Activated T-helper 1 cell treated with anti-CD3 and anti-CD28 coated beads, Interleukin-12 subunit alpha, Interleukin-12 subunit beta, Interleukin-2, Interleukin-4 antibody, amounts not matched to agents 30 ng/mL and 10 ng/mL and 1 ng/mL, durations not matched to agents 14 hours and 24 hours and 36 hours (primary cell): ENCODE measurements at regions not wholly inside any gene's neighbourhood (a gene's known extent, or its start where the extent isn't known, plus 50 kb on each side); places are given as distances from the start of the nearest gene placed in this dataset.

Experiments used
- DNase-seq: peaks from one replicate; pipeline ENCODE4 v3.0.0; 2021; ENCODE audit warnings: low spot score
- H3K27ac Mint-ChIP-seq: one replicate; pipeline ENCODE4 v1.8.0; 2021; ENCODE audit warnings: mild to moderate bottlenecking, mixed read lengths
- H3K27me3 Mint-ChIP-seq: one replicate; pipeline ENCODE4 v1.8.0; 2022; ENCODE audit warnings: mild to moderate bottlenecking, moderate library complexity, mixed read lengths; ENCODE audit not compliant: insufficient read depth
- H3K36me3 Mint-ChIP-seq: one replicate; pipeline ENCODE4 v1.8.0; 2021; ENCODE audit warnings: low read depth, mixed read lengths
- H3K4me1 Mint-ChIP-seq: one replicate; pipeline ENCODE4 v1.8.0; 2021; ENCODE audit warnings: low read depth, mixed read lengths
- H3K4me3 Mint-ChIP-seq: one replicate; pipeline ENCODE4 v1.8.0; 2021; ENCODE audit warnings: mild to moderate bottlenecking, moderate library complexity, mixed read lengths
- H3K9me3 Mint-ChIP-seq: one replicate; pipeline ENCODE4 v1.8.0; 2021; ENCODE audit warnings: mixed read lengths
- intact Hi-C: fragments of 100-400 bp; cut with micrococcal nuclease; formaldehyde crosslinking; loops from one replicate; pipeline ENCODE4 v1.15.1; 2024

DNA sequence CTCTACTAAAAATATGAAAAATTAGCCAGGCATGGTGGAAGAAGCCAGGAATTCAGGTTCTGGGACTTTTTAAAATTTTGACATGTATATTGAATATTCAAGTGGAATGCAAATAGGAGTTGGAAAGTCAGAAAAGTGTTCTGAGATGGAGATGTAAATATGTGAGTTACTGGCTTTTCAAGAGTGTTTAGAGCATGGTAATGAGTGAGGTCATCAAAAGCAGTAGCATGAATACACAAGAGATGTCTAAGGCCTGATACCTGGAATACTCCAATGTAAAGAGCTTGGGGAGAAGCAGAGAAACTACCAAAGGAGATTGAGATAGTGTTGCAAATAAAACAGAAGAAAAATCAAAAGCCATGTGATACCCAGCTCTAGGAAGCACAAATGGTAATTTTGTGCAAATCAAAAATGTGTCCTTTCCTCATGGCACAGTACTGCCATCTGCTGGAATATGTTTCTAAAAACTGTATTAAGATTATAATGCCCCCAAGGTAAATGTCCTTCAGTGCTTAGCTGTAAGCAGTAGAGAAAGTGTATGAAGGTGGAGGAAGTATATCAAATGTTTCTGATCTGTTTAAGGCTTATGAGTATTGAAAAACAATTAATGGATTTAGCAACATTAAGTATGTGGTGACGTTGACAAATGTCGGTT lies 908.4 kb downstream of the KCNJ18 start:
- intact Hi-C loops, result no loop called here
- H3K4me1 Mint-ChIP-seq, result no peaks in the 10 kb centered on the region
- H3K27me3 Mint-ChIP-seq, result no peaks in the 10 kb centered on the region
- DNase-seq, result no peak
- H3K27ac Mint-ChIP-seq, result no peak overlapping the region
- H3K36me3 Mint-ChIP-seq, result no peaks in the 10 kb centered on the region
- no peak overlapping the region for H3K4me3 Mint-ChIP-seq
- H3K9me3 Mint-ChIP-seq, result peaks cover 10% of the 10 kb centered on the region
